Right lobe of liver (tissue), 6 donors: ENCODE measurements at regions not wholly inside any gene's neighbourhood (a gene's known extent, or its start where the extent isn't known, plus 50 kb on each side); places are given as distances from the start of the nearest gene placed in this dataset.
"Not testable (repeated sequence)": the region's sequence is repeated elsewhere in the genome, so short reads cannot be mapped to it uniquely, and the experiment has no call there.

Experiments
- ATAC-seq, 4 donors: fragments of 200-7000 bp; cut with Tn5 transposase; one replicate each; pipeline ENCODE4 v1.9.1; 2020; ENCODE audit warnings: mild to moderate bottlenecking in 4 of 4, moderate library complexity in 4 of 4
- DNase-seq, 3 donors: peaks; one replicate each; pipeline ENCODE4 v3.0.0-alpha.2; 2020
- H3K27ac ChIP-seq, 3 donors: fragments of 200-600 bp; one replicate each; pipeline ENCODE4 v1.8.0; 2022
- H3K27me3 ChIP-seq, 2 donors: fragments of 200-600 bp; one replicate each; pipeline ENCODE4 v1.8.0; 2022
- H3K36me3 ChIP-seq, 4 donors: fragments of 200-600 bp; sonication (generic) in 1 of 4; one replicate each; pipeline versions ENCODE4 v1.5.1 to v1.8.0; 2017 to 2022; ENCODE audit warnings: control low read depth in 1 of 4
- H3K4me1 ChIP-seq, 4 donors: fragments of 200-600 bp; sonication (generic) in 1 of 4; one replicate each; pipeline versions ENCODE4 v1.5.1 to v1.8.0; 2017 to 2022; ENCODE audit warnings: control low read depth in 1 of 4
- H3K4me3 ChIP-seq, 3 donors: fragments of 200-600 bp; one replicate each; pipeline ENCODE4 v1.8.0; 2022
- H3K9me3 ChIP-seq, 4 donors: fragments of 200-600 bp; sonication (generic) in 1 of 4; one replicate each; pipeline versions ENCODE4 v1.5.1 to v1.8.0; 2017 to 2022; ENCODE audit warnings: control low read depth in 1 of 4
- POLR2A ChIP-seq: fragments of 450-650 bp; IDR thresholded peaks from one replicate; pipeline ENCODE4 v1.6.1; 2017; ENCODE audit warnings: antibody characterized with exemption, mild to moderate bottlenecking
- WGBS: methylation state at CpG from one replicate; pipeline ENCODE4 v1.1.6; 2018; ENCODE audit warnings: low coverage, low lambda C conversion rate; ENCODE audit not compliant: insufficient coverage; ENCODE audit errors: missing lambda C conversion rate; 5-methylcytosine and 5-hydroxymethylcytosine counted together
- intact Hi-C, 2 donors: fragments of 100-400 bp; cut with DNase I; formaldehyde crosslinking; loops; one replicate each; pipeline versions ENCODE4 v1.11.2 to v1.14.1; 2022
- TF ChIP-seq, protein P1 (sequence below), 4 donors: fragments of 200-600 bp in 3 of 4; fragments of 450-650 bp in 1 of 4; IDR thresholded peaks; one replicate each; pipeline versions ENCODE4 v1.5.1 to v1.8.0; 2016 to 2022; ENCODE audit warnings: antibody characterized with exemption in 4 of 4, mild to moderate bottlenecking in 2 of 4
- donor health status: DM: no; HTN: yes; CAD: no.
- donor health status: DM: no; HTN: no; CAD: no.
- donor health status: DM: no; HTN: no; CAD: no.
- donor health status: DM: no; HTN: yes; CAD: no.
- donor health status: DM: no; HTN: yes; CAD: no.

DNA sequence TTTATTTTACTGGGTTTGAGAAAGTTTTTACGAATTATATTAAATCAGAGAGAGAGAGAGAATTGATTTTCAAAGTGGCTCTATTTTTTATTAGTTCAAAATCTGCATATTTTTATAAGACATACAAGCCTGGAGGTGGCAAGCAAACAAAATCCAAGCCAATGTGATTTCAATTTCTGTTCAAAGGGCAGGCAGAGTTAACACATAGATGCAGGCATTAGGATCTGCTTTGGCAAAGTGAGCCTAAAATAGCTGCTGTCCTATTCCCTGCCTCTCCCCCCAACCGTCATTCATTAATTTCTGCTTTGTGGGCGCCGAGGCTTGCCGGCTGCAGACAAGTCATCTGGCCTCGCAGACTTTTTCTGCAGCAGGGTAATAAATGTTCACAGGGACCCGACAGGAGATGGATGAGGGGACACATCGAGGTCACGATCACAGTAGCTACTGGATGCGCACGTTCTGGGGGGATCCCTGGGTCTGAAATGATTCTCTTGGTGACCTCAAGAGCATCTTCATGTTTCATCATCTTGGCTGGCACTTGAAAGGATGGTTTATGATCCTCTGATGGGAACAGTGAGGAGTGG, 123.9 kb upstream of the SLC6A11 start:
- Histone ChIP-seq H3K27ac (no peak overlapping the region), H3K4me3 (no peak overlapping the region), H3K4me1 (peaks cover 0 to 21% (median 8%) of the 10 kb centered on the region in 4 donors), H3K36me3 (no peaks in the 10 kb centered on the region), H3K9me3 (no peaks in the 10 kb centered on the region), H3K27me3 (no peaks in the 10 kb centered on the region)
- ATAC-seq (peak; percentile 55 to 69 (median 60)), DNase-seq (no peak)
- intact Hi-C loops = no loop called here
- TF ChIP-seq, protein P1, sequence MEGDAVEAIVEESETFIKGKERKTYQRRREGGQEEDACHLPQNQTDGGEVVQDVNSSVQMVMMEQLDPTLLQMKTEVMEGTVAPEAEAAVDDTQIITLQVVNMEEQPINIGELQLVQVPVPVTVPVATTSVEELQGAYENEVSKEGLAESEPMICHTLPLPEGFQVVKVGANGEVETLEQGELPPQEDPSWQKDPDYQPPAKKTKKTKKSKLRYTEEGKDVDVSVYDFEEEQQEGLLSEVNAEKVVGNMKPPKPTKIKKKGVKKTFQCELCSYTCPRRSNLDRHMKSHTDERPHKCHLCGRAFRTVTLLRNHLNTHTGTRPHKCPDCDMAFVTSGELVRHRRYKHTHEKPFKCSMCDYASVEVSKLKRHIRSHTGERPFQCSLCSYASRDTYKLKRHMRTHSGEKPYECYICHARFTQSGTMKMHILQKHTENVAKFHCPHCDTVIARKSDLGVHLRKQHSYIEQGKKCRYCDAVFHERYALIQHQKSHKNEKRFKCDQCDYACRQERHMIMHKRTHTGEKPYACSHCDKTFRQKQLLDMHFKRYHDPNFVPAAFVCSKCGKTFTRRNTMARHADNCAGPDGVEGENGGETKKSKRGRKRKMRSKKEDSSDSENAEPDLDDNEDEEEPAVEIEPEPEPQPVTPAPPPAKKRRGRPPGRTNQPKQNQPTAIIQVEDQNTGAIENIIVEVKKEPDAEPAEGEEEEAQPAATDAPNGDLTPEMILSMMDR (IDR thresholded peaks at IDR 0.05) = no peak
- TF ChIP-seq POLR2A = no peak
- WGBS = 30% methylated on average over 8 of the region's 11 CpGs

GRCh38 chr3:10693457-10693856, 122.6 kb upstream of the SLC6A11 start:
- TF ChIP-seq, protein P1 (IDR thresholded peaks at IDR 0.05) = peak; percentile 44 to 57 (median 55)
- no peak for TF ChIP-seq POLR2A
- Histone ChIP-seq H3K9me3 (no peaks in the 10 kb centered on the region), H3K27me3 (no peaks in the 10 kb centered on the region), H3K4me1 (peaks cover 0 to 20% (median 8%) of the 10 kb centered on the region in 4 donors), H3K27ac (no peak overlapping the region), H3K4me3 (no peak overlapping the region), H3K36me3 (no peaks in the 10 kb centered on the region)
- intact Hi-C loops = no loop called here
- WGBS = 18% methylated on average over 4 of the region's 4 CpGs
- peak; percentile 55 to 66 (median 63) for ATAC-seq
- DNase-seq = no peak

DNA sequence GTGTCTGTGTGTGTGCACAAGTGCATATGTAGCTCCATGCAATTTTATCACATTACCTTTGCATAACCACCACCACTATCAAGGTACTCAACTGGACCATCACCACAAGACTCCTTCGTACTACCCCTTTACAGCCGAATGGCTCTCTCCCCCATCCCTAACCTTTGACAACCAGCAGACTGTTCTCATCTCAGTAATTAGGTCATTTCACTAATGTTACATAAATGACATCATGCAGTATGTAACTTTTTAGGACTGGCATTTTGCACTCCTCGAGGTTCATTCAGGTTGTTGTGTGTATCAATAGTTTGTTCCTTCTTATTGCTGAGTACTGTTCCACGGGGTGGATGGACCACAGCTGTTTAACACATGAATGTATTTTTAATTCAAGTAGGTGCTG, 121.8 kb upstream of the SLC6A11 start:
- no peaks in the 10 kb centered on the region for H3K9me3 ChIP-seq
- WGBS = 55% methylated on average over 4 of the region's 4 CpGs
- peaks cover 0 to 14% (median 5%) of the 10 kb centered on the region in 4 donors for H3K4me1 ChIP-seq
- H3K36me3 ChIP-seq = no peaks in the 10 kb centered on the region
- intact Hi-C loops = no loop called here
- no peaks in the 10 kb centered on the region for H3K27me3 ChIP-seq
- DNase-seq = no peak
- H3K4me3 ChIP-seq = no peak overlapping the region
- H3K27ac ChIP-seq = no peak overlapping the region
- ATAC-seq = no peak
- TF ChIP-seq, protein P1 (IDR thresholded peaks at IDR 0.05) = no peak
- TF ChIP-seq POLR2A = no peak

DNA sequence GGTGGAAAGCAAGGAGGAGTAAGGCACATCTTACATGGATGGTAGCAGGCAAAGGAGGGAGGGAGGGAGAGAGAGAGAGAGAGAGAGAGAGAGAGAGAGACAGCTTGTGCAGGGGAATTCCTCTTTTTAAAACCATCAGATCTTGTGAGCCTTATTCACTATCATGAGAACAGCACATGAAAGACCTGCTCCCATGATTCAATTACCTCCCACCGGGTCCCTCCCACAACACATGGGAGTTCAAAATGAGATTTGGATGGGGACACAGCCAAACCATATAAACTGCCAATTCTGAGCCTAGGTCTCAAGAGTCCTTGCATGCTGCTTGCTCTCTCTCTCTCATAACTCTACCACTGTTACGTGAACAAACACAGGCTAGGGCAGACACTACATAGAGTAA, 120.8 kb upstream of the SLC6A11 start:
- H3K4me1 ChIP-seq = peaks cover 0 to 14% (median 5%) of the 10 kb centered on the region in 4 donors
- H3K4me3 ChIP-seq, ATAC-seq, H3K9me3 ChIP-seq, H3K27me3 ChIP-seq, DNase-seq, intact Hi-C loops, H3K36me3 ChIP-seq, H3K27ac ChIP-seq: not testable (repeated sequence)
- 80% methylated on average over 1 of the region's 2 CpGs for WGBS

- TF ChIP-seq, protein P1 (IDR thresholded peaks at IDR 0.05) = no peak
- no peak for TF ChIP-seq POLR2A
- H3K27ac ChIP-seq = no peak overlapping the region
- DNase-seq = no peak
- no peaks in the 10 kb centered on the region for H3K36me3 ChIP-seq
- WGBS = 28% methylated on average over 3 of the region's 4 CpGs
- H3K9me3 ChIP-seq = no peaks in the 10 kb centered on the region
- H3K27me3 ChIP-seq = no peaks in the 10 kb centered on the region
- no peak overlapping the region for H3K4me3 ChIP-seq
- intact Hi-C loops = no loop called here
- peaks cover 0 to 14% (median 5%) of the 10 kb centered on the region in 4 donors for H3K4me1 ChIP-seq
- ATAC-seq = no peak
Measured at GRCh38 chr3:10695595-10696285, 120.3 kb upstream of the SLC6A11 start.
